GM21367 (cell line): ENCODE measurements at regions not wholly inside any gene's neighbourhood (a gene's known extent, or its start where the extent isn't known, plus 50 kb on each side); places are given as distances from the start of the nearest gene placed in this dataset.
"Not testable (repeated sequence)": the region's sequence is repeated elsewhere in the genome, so short reads cannot be mapped to it uniquely, and the experiment has no call there.

Source experiments
- ATAC-seq: cut with Tn5 transposase; IDR thresholded peaks from one replicate; pipeline ENCODE4 v1.9.1; 2021; ENCODE audit not compliant: unreplicated experiment

- ATAC-seq, result no peak
These were observed 138.3 kb downstream of the FAM124B start for GRCh38 chr2:224263571-224264043.

GRCh38 chr2:224261326-224261725 lies 140.6 kb downstream of the FAM124B start:
- ATAC-seq, result no peak

DNA sequence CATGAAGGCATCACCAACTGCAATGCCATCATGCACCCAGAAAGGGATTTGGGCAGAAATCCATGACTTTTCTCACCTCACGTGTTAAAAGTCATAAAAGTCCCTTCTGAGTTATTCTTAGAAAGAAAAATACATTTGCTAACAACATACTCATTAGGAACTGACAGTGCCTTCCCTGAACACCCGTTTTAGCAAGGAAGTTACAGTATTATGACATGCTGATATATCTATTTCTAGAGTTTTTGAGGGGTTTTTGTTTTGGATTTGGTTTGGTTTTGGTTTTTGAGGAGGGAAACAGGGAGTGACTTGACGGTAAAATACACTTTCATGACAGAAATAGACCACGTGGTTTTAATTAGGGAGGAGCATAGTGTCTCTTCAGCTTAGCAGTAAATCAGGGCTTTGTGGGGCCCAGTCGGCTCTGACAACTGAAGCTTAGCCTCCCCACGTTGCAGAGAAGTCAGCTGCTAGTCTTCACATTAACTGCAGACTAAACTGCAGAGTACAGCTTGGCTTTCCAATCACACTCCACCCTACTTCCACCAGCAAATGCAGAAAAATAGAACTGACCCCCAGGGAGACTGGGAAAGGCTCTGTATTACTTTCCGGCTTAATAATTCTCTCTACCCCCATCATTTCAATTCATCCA lies 141.4 kb downstream of the FAM124B start:
- ATAC-seq, result no peak

DNA sequence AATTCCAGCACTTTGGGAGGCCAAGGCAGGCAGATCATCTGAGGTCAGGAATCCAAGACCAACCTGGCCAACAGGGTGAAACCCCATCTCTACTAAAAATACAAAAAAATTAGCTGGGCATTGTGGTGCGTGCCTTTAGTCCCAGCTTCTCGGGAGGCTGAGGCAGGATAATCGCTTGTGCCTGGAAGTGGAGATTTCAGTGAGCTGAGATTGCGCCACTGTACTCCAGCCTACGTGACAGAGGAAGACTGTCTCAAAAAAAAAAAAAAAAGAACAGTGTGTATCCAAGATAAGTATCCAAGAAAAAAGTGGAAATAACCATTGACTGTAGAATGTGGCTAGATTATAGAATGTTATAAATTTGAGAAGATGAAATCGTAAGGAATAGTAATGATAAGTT lies 142.1 kb downstream of the FAM124B start:
- ATAC-seq, result no peak

DNA sequence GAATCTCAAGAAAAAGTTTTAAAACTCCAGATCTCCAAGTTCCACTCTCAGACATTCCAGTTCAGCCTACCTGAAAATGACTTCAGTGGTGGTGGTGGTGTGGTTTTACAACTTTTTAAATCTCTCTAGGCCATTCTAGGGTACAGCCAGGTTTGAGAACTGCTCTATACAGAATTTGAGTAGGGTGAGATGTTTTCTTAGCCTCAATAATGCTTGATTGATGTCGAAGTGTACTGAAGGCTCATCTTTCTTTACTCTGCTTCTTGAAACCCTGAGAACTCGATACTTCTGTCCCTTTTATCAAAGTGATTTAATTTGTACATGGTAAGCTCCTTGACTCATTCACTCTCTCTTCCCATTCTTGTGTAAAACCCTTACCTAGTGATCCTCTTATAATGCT lies 143.8 kb downstream of the FAM124B start:
- no peak for ATAC-seq

- ATAC-seq, result no peak
These were observed 144.8 kb downstream of the FAM124B start for GRCh38 chr2:224257156-224257555.

GRCh38 chr2:224253464-224253863 lies 148.4 kb downstream of the FAM124B start:
- ATAC-seq, result no peak

- ATAC-seq, result no peak
These were observed 149.3 kb downstream of the FAM124B start for GRCh38 chr2:224252631-224253030.

- ATAC-seq, result no peak
These were observed 152.9 kb downstream of the FAM124B start for GRCh38 chr2:224248944-224249371.

GRCh38 chr2:224242561-224242960 lies 159.3 kb downstream of the FAM124B start:
- ATAC-seq, result no peak

DNA sequence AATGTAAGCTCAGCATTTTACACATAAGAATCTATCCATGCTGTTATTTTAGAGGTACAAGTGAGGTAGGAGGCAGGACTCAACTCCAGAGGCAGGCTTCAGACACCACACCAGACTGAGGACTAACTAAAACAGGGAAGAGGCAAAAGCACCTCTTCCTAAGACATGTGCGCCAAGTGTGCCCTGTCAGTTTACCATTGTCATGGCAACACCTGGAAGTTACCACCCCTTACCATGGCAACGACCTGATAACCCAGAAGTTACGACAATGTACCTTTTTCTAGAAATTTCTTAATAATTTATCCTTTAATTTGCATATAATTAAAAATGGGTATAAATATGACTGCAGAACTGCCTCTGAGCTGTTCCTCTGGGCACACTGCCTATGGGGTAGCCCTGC lies 160.1 kb downstream of the FAM124B start:
- ATAC-seq, result no peak

DNA sequence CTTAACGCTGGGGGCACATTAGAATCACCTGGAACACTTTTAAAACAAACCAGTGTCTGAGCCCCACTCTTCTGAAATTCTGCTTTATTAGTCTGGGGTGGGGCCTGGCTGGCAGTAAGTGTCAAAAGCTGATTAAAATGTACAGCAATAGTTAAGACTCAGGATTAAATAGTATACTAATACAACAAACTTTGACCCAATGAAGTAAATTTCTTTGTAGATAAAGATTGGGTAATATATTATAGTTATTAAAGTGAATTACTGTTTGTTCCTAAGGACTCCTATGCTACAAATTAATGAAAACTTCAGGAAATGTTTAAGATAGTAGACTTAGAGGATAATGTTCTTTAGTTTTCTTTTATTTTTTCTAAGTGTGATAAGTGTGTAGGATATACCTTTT lies 160.9 kb downstream of the FAM124B start:
- ATAC-seq, result no peak

DNA sequence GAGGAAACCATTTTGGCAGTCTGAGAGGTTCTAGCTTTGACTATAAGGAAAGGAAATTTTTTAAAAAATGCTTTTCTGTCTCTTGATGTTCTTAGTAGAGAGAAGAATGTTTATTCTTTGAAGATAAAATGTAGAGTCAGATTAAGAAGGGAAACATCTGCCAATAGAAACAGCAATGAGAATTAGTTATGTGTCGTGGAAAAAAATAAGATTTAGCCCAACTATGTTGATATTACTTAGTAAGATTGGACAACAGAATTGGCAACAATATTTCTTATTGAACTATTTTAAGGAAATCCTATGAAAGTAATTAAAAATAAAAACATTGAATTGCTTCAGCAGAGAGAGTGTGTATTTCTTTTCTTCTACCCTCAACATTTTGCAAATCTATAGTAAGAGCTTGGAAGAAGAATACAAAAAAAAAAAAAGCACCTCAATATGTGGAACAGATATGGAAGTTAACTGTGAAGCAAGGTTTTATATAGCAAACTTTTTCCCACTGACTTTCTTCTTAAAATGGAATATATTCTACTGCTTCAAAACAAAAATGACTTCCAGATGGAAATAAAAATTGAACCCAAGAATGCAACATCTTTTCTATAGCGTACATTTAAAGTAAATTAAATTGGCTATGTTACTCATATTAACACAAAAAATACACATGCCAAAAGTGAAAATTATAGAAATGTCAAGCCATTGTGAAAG lies 177.9 kb downstream of the FAM124B start:
- no peak for ATAC-seq

DNA sequence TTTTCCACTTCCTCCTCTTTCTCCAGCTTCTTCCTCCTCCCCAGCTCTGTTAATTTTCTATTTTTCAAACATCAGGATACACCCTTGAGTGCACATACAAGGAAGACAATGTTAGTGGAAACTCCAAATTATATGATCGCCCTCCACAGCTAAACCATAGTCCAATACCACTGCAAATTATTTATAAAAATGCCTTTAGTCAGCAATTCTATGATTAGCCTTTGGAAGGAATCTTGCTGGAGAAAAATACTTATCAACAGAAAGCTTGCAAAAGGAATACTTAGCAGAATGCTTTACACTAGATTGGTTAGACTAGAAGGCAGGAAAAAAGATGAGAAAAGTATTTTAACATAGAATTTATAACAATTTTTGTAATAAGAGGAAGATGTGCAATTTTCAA lies 178.9 kb downstream of the FAM124B start:
- ATAC-seq, result no peak

DNA sequence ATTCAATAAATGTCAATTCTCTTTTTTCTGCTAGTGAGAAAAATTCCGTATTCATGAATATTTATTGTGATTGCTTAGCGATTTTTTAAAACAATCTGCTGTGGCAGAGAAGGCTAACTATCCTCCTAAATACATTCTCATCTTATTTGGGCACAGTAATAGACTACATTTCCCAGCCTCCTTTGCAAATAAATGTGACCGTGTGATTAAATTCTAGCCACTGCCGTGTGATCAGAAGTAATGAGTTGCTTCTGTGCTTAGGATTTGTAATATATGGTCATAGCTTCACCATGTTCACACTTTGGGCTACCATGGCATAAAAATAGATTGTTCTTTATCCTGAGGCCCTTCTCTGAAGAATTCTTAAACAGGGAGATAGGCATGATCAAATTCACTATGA lies 179.6 kb downstream of the FAM124B start:
- no peak for ATAC-seq

DNA sequence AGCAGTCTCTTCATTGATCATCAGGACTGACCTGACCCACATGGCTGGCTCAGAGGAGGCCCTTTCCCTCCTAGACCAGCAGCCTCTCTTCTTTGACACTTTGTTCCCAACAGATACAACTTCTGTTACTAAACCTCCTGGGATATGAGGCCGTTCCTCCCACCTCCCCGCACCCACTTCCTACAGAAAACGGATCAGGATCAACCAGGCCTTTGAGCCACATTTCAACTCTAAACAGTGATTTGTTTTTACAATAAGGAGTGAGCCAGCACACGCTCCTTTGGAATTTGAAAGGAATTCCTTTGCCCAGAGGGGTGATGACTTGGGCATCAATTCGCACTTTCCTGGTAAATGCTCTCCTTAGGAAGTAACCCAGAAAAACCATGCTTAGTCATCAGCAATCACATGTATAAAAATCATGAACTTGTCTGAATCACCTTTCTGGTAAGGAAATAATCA lies 180.4 kb downstream of the FAM124B start:
- no peak for ATAC-seq

- ATAC-seq, result no peak
These were observed 181.2 kb downstream of the FAM124B start for GRCh38 chr2:224220586-224221255.

DNA sequence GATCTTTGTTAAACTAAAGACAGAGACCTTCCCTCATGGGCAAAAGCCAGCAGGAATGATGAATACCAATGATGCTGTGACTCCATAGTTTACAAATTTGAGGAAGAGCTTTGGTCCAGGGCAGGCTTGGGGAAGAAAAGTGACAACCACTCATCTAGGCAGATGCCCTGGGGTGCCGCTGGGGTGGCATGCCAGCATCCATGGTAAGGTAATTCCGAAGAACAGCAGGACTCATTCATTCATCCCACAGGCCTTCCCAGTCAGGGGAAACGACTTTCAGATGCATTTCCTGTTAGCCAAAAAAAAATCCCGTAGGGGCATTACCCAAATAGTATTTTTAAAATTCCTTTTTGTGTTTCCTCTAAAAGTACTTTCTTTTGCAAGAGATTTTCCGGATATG lies 180.7 kb upstream of the SERPINE2 start:
- ATAC-seq, result no peak

GRCh38 chr2:224217962-224218347 lies 178.9 kb upstream of the SERPINE2 start:
- no peak for ATAC-seq

DNA sequence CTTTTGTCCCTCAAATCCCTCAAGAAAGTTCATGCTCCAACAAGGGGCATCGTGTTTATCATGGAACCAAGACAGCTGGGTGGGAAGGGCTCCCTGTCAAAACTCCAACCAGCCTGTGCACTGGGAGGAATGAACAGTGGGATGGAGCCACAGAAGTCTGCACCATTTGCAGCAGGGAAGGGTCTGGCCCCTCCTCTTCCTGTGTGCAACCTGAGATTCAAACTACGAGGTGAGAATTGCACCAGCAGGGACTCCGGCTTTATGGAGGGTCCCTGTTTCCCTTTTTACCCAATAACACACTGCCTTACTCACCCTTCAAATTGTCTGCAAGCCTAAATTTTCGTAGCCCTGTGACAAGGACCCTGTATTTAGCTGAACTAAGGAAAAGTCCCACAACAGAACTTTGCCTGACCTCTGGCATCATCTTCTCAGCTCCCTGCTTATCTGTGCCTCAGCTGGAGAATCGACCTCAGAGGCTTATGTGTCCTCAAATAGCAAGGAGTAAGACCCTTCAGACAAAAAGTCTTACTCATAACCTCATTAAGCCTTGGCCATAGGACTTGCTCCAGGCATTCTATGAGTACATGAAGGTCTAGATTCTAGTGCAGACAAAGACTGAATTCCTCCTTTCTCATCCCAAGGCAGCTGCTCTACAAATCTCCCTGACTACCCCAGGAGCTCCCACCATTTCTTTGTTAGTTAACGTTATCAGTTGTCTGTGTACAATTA lies 178.3 kb upstream of the SERPINE2 start:
- no peak for ATAC-seq

GRCh38 chr2:224215611-224216010 lies 176.5 kb upstream of the SERPINE2 start:
- not testable (repeated sequence) for ATAC-seq
